K562 (cell line): ENCODE measurements at regions not wholly inside any gene's neighbourhood (a gene's known extent, or its start where the extent isn't known, plus 50 kb on each side); places are given as distances from the start of the nearest gene placed in this dataset.

ENCODE experiments used
- ATF3 ChIP-seq, 2 experiments: fragments of 450-650 bp in 1 of 2; sonication (generic) in 1 of 2; formaldehyde crosslinking in 1 of 2; IDR thresholded peaks in 1 of 2; conservative IDR thresholded peaks in 1 of 2; 2 replicates each; pipeline versions ENCODE4 v1.6.1 to v1.8.1; 2016 to 2023; ENCODE audit warnings: mild to moderate bottlenecking in 2 of 2, moderate library complexity in 2 of 2, inconsistent platforms in 1 of 2, missing genetic modification reagents in 1 of 2
- BHLHE40 ChIP-seq: IDR thresholded peaks from 2 replicates; pipeline ENCODE4 v1.6.1; 2011; ENCODE audit warnings: low read length, improper control_type of control experiment
- CTCF ChIP-seq, 3 experiments: IDR thresholded peaks in 2 of 3; conservative IDR thresholded peaks in 1 of 3; 2 replicates each; pipeline ENCODE4 v1.5.1; 2011 to 2012; ENCODE audit warnings: low read length in 3 of 3, mild to moderate bottlenecking in 3 of 3, control low read depth in 2 of 3, improper control_type of control experiment in 1 of 3, inconsistent platforms in 1 of 3, low read depth in 1 of 3, mixed read lengths in 1 of 3, moderate library complexity in 1 of 3; ENCODE audit not compliant: insufficient read depth in 2 of 3
- EZH2 ChIP-seq: IDR thresholded peaks from 2 replicates; pipeline ENCODE4 v1.6.1; 2012; ENCODE audit warnings: low read depth, mild to moderate bottlenecking, inconsistent platforms, low read length, borderline replicate concordance
- HMG20B ChIP-seq: fragments of 250-450 bp; sonication (Bioruptor Pico); IDR thresholded peaks from 2 replicates; pipeline ENCODE4 v1.5.0; 2021; ENCODE audit warnings: mild to moderate bottlenecking
- POLR2A ChIP-seq: fragments of 450-650 bp; conservative IDR thresholded peaks from 2 replicates; pipeline ENCODE4 v1.6.1; 2016
- RNF2 ChIP-seq: sonication (generic); IDR thresholded peaks from 2 replicates; pipeline ENCODE4 v1.6.1; 2016
- SRSF1 ChIP-seq: fragments of 200-400 bp; formaldehyde crosslinking; IDR thresholded peaks from 2 replicates; pipeline ENCODE4 v1.6.1; 2017; ENCODE audit warnings: mild to moderate bottlenecking, low read depth, low read length, moderate library complexity
- TRIM25 ChIP-seq: fragments of 450-650 bp; IDR thresholded peaks from 2 replicates; pipeline ENCODE4 v1.7.0; 2016; ENCODE audit warnings: borderline replicate concordance
- ZNF217 ChIP-seq: sonication (generic); formaldehyde crosslinking; IDR thresholded peaks from 2 replicates; pipeline ENCODE4 v1.8.0; 2022; ENCODE audit warnings: mild to moderate bottlenecking, missing genetic modification reagents
- ZZZ3 ChIP-seq: fragments of 450-650 bp; IDR thresholded peaks from 2 replicates; pipeline ENCODE4 v1.6.1; 2016; ENCODE audit warnings: antibody characterized with exemption, mild to moderate bottlenecking, moderate library complexity

- TF ChIP-seq ATF3 (IDR thresholded peaks at IDR 0.05) (peak; percentile 28; the same call in 1 of the 2 replicates), ATF3 (CRISPR knock-in tag; conservative IDR thresholded peaks at IDR 0.05) (no peak), TRIM25 (no peak), ZZZ3 (no peak), CTCF (IDR thresholded peaks at IDR 0.05 in 2 of 3, conservative IDR thresholded peaks at IDR 0.05 in 1 of 3; ENCODE audit: insufficient read depth in 2 of 3, low read depth in 1 of 3, low read length in 3 of 3) (peak in 2 of 3 experiments; percentile 43 to 50; a peak in 4 of 6 replicates), RNF2 (no peak), EZH2 (no peak), HMG20B (CRISPR knock-in tag) (no peak), ZNF217 (CRISPR knock-in tag) (no peak), POLR2A (0 out of 2 replicates have a peak, but pooled peaks have one; percentile 49), SRSF1 (no peak), BHLHE40 (no peak)
Observed at GRCh38 chr1:65527707-65528503, 107.4 kb downstream of the LEPR start.
